Kidney (tissue), 13 donors: ENCODE measurements at regions not wholly inside any gene's neighbourhood (a gene's known extent, or its start where the extent isn't known, plus 50 kb on each side); places are given as distances from the start of the nearest gene placed in this dataset.
"Not testable (repeated sequence)": the region's sequence is repeated elsewhere in the genome, so short reads cannot be mapped to it uniquely, and the experiment has no call there.

ENCODE experiments used
- DNase-seq, 5 donors: peaks; one replicate each; pipeline ENCODE4 v3.0.0-alpha.2; 2013 to 2020
- FAIRE-seq: peaks from 2 replicates; lab custom pipeline; 2012; peaks lifted over from hg19 to GRCh38; lab: Jason Lieb, UNC
- H3K27ac ChIP-seq, 2 donors: one replicate each; pipeline ENCODE4 v1.7.0; 2013; ENCODE audit warnings: low read depth in 2 of 2, low read length in 2 of 2, inconsistent platforms in 1 of 2
- H3K27me3 ChIP-seq: one replicate; pipeline ENCODE4 v1.7.1; 2013; ENCODE audit warnings: low read length, inconsistent platforms; ENCODE audit not compliant: control insufficient read depth, insufficient read depth
- H3K36me3 ChIP-seq, 3 donors: one replicate each; pipeline versions ENCODE4 v1.7.0 to v1.7.1; 2013; ENCODE audit warnings: low read length in 3 of 3, control low read depth in 1 of 3, inconsistent platforms in 1 of 3; ENCODE audit not compliant: insufficient read depth in 3 of 3, control insufficient read depth in 2 of 3
- H3K4me1 ChIP-seq, 3 donors: one replicate each; pipeline versions ENCODE4 v1.7.0 to v1.7.1; 2013; ENCODE audit warnings: low read length in 3 of 3, inconsistent platforms in 1 of 3, low read depth in 1 of 3; ENCODE audit not compliant: control insufficient read depth in 2 of 3, insufficient read depth in 2 of 3
- H3K4me3 ChIP-seq, 3 donors: one replicate each; pipeline versions ENCODE4 v1.7.0 to v1.8.1; 2013; ENCODE audit warnings: low read length in 3 of 3, control low read depth in 1 of 3, inconsistent platforms in 1 of 3
- H3K9ac ChIP-seq, 3 donors: one replicate each; pipeline versions ENCODE4 v1.7.0 to v1.7.1; 2013; ENCODE audit warnings: low read length in 3 of 3, control low read depth in 1 of 3, inconsistent platforms in 1 of 3
- H3K9me3 ChIP-seq, 3 donors: one replicate each; pipeline versions ENCODE4 v1.7.0 to v1.7.1; 2013; ENCODE audit warnings: low read length in 3 of 3, control low read depth in 1 of 3, inconsistent platforms in 1 of 3; ENCODE audit not compliant: control insufficient read depth in 2 of 3, insufficient read depth in 1 of 3
- intact Hi-C: fragments of 100-400 bp; cut with DNase I; formaldehyde crosslinking; loops from one replicate; pipeline ENCODE4 v1.11.1; 2022
- TF ChIP-seq, protein P1 (sequence below): IDR thresholded peaks from 3 replicates; pipeline ENCODE4 v1.5.1; 2012; ENCODE audit warnings: mild to moderate bottlenecking, moderate library complexity, borderline replicate concordance; ENCODE audit not compliant: insufficient read depth; ENCODE audit errors: extremely low read depth
- donor health status: control.
- donor health status: control.
- donor health status: control.
- donor health status: control.
- donor health status: control.
- donor health status: DM: yes; HTN: yes; CAD: no.
- donor health status: Normal renal cell carcinoma (clear cell type).

GRCh38 chr3:81339040-81339845 is 422.2 kb downstream of the GBE1 start:
- peak in 2 of 5 donors; percentile 8 to 9 for DNase-seq
- H3K4me1 ChIP-seq: no peaks in the 10 kb centered on the region
- intact Hi-C loops: no loop called here
- H3K9ac ChIP-seq: no peak overlapping the region
- TF ChIP-seq, protein P1, sequence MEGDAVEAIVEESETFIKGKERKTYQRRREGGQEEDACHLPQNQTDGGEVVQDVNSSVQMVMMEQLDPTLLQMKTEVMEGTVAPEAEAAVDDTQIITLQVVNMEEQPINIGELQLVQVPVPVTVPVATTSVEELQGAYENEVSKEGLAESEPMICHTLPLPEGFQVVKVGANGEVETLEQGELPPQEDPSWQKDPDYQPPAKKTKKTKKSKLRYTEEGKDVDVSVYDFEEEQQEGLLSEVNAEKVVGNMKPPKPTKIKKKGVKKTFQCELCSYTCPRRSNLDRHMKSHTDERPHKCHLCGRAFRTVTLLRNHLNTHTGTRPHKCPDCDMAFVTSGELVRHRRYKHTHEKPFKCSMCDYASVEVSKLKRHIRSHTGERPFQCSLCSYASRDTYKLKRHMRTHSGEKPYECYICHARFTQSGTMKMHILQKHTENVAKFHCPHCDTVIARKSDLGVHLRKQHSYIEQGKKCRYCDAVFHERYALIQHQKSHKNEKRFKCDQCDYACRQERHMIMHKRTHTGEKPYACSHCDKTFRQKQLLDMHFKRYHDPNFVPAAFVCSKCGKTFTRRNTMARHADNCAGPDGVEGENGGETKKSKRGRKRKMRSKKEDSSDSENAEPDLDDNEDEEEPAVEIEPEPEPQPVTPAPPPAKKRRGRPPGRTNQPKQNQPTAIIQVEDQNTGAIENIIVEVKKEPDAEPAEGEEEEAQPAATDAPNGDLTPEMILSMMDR: peak; percentile 29
- FAIRE-seq: no peak
- no peak overlapping the region for H3K27ac ChIP-seq
- H3K27me3 ChIP-seq: no peaks in the 10 kb centered on the region
- no peaks in the 10 kb centered on the region for H3K9me3 ChIP-seq
- H3K36me3 ChIP-seq: no peaks in the 10 kb centered on the region
- no peak overlapping the region for H3K4me3 ChIP-seq

DNA sequence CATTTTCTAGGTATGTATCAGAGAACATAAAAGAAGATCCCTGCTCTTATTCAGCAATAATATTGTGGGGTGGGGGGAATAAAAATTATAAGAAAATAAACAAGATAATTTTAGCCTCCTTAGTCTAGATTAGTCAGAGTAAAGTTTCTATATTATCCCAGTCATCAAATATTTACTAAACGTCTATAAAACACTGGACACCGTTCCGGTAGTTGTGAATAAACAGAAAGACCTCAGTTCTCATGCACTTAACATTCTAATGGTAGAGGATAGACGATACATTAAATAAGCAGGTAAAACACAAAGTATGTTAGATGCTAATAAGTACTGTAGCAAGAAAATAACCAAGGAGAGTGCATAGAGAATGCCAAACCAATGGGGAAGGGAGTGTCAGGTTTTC is 425.0 kb downstream of the GBE1 start:
- no peak for DNase-seq
- FAIRE-seq: no peak
- no peak overlapping the region for H3K9ac ChIP-seq

GRCh38 chr3:81329835-81330234 is 431.6 kb downstream of the GBE1 start:
- H3K27me3 ChIP-seq, H3K36me3 ChIP-seq, FAIRE-seq, H3K9ac ChIP-seq, H3K4me3 ChIP-seq, H3K9me3 ChIP-seq, H3K27ac ChIP-seq, H3K4me1 ChIP-seq, DNase-seq, intact Hi-C loops: not testable (repeated sequence)

More for the DNA sequence above, 425.0 kb downstream of the GBE1 start:
- Histone ChIP-seq H3K36me3 (no peaks in the 10 kb centered on the region), H3K4me3 (no peak overlapping the region), H3K27me3 (no peaks in the 10 kb centered on the region), H3K27ac (no peak overlapping the region), H3K4me1 (no peaks in the 10 kb centered on the region), H3K9me3 (no peaks in the 10 kb centered on the region)
- intact Hi-C loops: no loop called here
- TF ChIP-seq, protein P1: no peak

DNA sequence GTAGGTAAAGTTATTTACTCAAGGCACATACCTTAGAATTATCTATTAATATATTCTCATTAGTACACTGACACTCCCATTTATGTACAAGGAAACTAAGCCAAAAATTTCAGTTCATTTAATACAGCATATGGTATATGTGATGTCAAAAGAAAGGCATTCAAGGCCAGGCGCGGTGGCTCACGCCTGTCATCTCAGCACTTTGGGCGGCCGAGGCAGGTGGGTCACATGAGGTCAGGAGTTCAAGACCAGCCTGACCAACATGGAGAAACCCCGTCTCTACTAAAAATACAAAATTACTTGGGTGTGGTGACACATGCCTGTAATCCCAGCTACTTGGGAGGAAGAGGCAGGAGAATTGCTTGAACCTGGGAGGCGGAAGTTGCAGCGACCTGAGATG is 435.2 kb downstream of the GBE1 start:
- intact Hi-C loops: no loop called here
- Histone ChIP-seq H3K9ac (no peak overlapping the region), H3K9me3 (no peaks in the 10 kb centered on the region), H3K27ac (no peak overlapping the region), H3K36me3 (no peaks in the 10 kb centered on the region), H3K4me1 (no peaks in the 10 kb centered on the region), H3K27me3 (no peaks in the 10 kb centered on the region), H3K4me3 (no peak overlapping the region)
- TF ChIP-seq, protein P1: no peak
- FAIRE-seq: no peak
- DNase-seq: no peak
